ENCODE measurements at regions not wholly inside any gene's neighbourhood (a gene's known extent, or its start where the extent isn't known, plus 50 kb on each side); places are given as distances from the start of the nearest gene placed in this dataset.

DNA sequence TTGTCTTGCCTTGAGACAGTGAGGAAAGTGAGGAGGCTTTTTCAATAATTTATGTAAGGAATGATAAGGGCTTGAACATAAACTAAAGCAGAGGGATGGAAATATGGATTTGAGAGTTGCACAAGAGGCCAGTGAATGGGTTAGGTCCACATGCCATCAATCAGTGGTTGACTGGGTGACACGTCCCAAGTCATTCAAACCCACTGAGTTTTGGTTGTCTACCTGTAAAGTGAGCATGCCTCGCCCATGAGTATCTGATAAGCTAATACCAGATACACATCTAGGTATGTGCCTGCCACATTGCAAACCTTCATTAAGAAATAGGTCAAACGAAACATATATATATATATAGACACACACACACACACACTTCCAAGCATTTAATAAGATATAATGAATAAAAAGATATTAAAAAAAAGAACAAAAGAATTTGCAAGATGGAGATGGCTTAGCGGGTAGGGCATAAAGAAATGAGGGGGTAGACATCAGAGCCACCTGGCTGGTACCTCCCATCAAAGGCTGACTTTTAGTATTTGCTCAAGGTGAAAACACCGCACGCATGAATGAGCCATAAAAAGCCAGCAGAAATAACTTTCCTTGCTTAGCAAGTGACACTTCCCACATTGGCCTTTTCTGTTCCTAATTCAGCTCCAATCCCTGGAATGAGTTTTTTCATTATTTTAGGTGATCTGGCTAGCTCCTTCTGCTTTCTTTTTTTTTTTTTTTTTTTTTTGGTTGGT, 109.1 kb upstream of the GGTLC1 start:
- DNase-seq = no peak

DNA sequence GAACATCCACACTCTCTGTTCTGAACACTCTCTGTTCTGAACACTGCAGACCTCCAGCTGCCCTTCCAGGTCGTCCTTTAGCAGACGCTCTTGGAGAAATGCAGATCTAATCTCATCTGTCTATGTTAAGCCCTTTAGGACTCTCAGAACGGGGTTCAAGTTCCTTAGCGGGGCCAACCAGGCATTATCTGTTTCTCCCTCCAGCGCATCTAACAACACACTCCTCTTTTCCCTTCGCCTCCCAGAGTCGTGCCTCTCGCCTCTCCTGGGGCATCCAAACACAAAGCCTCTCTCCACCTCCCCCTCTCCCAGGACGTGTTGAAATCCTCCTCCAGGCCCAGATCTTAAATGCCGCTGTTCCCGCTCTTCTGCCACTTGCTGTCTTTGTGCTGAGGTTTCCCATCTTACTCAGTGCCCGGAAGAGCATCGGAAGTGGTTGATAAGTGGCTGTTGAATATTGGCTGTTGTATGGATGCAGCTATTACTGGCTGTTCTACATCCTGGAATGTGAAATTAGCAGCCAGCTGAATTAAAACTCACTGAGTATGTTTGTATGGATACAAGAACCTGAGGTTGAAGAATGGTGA, 108.4 kb upstream of the GGTLC1 start:
- no peak for DNase-seq

DNA sequence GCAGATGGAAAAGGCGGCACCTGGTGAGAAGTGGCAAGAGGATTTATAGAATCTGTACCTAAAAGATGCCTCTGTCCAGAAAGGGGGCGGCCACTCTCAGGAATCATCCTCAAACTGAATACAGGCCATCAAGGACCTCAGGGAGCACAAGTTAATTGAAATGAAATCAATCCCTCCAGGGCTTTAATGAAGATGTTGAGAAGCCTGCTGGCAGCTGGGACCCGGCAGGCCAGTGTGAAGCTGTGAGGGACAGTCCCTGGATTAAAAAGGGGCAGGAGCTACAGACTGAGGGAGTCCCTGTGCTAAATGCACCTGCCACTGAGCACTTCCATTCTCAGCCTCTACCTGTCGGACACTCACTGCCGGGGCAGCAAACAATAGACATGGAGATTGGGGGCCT, 107.7 kb upstream of the GGTLC1 start:
- DNase-seq = no peak

DNA sequence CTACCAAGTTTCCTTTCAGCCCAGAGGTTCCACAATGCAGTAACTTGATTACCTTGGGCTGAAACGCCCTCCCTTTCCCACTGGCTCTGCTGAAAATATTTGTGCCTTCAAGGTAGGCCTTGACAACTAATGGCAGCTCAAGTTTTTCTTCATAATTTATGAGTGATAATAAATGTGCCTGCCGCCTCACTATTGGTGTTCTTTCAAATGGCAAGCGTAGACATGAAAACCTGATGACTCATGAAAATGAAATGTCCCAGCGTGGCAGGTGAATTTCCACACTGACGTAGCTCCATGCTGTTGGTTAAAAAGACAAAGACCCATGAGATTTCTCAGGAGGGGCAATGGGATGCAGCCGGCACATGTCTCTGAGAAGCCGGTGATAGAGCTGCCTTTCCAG, 107.2 kb upstream of the GGTLC1 start:
- no peak for DNase-seq

DNA sequence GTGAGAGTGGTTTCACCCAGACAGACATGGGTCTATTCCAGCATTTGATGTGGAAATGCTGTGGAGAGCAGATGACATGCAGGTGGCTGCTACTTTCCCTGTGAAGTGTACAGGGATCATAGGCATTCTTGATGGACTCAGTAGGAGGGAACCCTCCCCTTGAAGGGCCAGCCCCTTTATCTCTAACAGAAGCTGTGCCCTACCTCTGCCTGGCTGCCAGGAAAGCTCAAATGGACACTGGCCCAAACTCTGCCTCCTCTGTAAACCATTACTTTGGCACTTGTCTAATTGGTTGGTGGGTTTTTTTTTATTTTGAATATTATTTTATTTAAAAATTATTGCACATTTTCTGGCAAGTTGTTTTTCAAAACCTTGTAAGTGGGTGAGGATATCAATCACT, 106.7 kb upstream of the GGTLC1 start:
- DNase-seq = no peak

DNA sequence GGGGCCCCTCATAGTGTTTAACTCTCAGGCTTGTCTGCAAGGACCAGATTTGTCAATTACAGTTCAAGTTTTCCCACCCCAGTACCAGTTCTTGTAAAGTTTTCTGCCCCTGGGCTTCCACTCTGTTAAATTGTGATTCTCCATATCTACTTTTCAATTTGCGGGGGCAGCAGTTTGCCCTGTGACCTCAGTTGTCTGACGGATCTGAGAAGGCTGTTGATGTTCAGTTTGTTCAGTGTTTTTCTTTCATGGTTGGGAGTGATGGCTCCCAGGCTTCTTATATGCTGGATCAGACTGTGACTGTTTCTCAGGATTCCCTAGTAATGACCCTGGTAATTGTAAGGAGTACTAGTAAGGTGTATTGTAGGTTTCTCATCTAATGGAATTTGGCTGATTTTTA, 101.0 kb upstream of the GGTLC1 start:
- no peak for DNase-seq

DNA sequence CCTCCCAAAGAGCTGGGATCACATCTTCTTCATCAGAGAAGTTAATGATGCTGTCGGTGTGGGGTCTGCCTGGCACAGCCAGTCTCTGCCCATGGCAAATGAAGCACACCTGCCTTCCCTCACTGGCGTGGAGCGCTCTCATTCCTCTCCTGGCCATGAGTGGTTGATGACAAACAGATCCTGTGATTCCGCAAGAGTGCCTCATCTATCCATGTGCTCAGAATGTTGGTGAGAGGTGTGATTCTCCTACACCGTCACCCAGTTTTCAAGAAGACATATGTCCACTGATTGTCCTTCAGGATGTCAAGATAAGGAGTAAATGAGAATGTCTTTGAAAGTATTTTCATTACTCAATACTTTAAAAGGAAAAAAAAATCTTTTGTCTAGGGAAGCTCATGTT, 97.5 kb upstream of the GGTLC1 start:
- no peak for DNase-seq

DNA sequence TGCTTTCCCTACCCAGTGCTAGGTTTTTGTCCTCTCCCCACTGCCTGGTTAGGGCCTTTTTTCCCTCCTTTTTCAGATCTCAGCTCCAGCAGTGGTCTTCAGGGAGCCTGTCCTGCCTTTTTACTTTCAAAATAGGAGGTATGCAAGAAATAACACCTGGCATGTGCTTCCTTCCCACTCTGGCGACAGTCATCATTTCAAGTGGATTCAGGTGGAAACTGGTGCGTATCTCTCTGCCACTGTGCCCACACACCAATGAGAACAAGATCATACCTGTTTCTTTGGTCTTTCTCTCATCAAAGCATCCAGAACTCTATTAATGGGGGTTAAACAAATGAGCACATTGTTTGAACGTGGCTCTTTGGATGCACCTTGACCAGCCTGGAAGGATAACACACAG, 95.7 kb upstream of the GGTLC1 start:
- DNase-seq = no peak

DNA sequence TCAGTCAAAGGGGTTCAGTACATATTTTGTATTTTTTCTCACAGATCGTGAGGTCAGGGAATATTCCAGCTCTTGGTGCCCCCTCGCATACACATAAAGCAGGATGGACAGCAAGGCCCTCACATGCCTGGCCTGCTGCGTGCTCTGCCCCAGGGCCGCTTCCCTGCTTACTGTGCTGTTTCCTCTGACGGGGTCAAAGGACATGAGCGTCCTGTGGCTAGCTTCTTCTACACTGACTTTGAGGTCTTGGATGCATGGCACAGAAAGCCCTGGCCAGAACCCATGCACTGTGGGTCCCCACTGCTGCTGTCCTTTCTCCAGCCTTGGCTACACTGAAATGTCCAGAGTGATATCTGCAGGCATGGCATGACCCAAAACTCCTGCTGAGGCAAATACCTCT, 92.5 kb upstream of the GGTLC1 start:
- no peak for DNase-seq

DNA sequence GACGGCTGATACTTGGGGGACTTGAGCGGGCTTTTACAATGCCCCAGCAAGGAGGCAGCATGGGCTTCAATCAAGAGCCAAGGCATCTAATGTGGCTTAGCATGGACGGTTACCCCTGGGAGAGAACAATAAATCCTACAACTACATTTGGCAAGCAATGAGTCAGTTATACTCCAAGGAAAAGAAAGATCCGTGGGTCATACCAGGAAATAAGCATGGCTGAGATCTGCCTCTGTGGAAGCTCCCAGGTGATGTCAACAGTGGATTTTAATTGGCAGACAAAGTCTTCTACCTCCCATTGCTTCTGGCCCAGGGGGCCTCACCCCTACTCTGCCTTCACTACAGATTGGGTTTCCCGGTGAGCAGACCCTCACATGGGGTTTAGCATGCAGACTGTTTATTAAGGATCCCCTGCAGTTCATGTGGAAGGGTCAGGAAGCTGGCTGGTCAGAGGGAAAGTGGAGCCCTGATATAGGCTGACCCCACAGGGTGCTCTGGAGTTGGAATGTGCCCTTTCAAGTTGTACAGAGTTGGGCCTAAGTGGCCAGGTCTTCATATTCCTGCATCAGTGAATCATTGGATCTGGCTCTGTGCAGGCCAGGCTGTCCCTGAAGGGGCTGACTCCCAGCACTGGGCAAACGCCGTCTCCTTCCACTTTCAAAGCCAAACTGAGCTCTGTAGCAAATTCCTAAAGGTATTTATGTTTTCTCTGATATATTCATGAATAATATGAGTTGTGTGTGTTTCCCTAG, 91.3 kb upstream of the GGTLC1 start:
- DNase-seq = no peak

DNA sequence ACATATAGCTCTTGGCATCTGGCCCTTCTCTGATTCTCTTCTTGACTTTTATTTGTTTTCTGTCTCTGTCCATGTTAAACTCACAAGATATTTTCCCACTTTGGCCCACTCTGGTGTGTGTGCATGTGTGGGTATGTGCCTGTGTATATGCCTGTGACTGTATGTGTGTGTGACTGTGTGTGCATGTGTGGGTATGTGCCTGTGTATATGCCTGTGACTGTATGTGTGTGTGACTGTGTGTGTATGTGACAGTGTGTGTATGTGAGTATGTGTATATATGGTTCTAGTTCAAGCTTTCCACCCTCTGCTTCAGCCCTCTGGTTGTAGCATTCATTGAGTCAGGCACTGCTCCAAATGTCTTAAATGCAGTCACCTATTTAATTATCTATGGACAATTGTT, 88.6 kb upstream of the GGTLC1 start:
- no peak for DNase-seq

DNA sequence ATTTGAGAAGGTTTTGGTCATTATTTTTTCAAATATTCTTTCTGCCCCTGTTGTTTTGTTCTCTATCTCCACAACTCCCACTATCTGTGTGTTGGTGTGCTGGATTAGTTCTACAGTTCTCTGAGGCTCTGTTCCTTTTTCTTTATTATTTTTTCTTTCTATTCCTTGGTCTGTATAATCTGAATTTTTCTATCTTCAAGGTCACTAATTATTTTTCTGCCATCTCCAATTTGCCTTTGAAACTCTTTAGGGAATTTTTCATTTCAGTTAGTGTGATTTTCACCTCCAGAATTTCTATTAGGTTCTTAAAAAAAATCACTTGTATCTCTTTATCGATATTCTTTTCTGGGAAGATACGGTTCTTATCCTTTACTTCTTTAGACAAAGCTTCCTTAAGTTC, 82.1 kb upstream of the GGTLC1 start:
- no peak for DNase-seq

DNA sequence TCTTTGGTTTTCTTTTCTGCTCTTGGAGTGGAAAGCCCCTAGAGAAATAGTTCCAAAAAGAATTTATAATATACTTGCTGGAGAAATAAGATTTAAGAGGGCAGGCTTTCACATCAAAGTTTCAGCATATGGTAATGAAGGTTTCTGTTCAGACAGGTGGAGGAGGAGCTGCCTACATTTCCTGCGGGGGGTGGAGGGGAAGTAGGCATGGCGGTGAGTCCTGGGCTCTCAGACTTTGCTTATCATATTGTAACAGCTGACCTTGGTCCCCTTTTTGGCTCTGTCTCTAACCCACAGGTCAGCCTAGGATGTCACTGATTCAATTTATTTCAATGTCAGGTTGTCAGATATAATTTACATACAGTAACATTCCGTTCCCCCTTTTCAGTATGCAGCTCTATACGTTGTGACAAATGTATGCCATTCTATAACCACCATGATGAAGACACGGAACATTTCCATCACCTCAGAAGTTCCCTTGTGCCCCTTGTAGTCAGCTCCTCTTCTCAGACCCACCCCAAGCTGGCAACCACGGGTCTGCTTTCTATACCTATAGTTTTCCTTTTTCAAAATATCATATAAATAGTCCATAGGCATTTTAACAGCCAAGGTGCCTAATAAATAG, 77.6 kb upstream of the GGTLC1 start:
- peak; percentile 31 for DNase-seq

DNA sequence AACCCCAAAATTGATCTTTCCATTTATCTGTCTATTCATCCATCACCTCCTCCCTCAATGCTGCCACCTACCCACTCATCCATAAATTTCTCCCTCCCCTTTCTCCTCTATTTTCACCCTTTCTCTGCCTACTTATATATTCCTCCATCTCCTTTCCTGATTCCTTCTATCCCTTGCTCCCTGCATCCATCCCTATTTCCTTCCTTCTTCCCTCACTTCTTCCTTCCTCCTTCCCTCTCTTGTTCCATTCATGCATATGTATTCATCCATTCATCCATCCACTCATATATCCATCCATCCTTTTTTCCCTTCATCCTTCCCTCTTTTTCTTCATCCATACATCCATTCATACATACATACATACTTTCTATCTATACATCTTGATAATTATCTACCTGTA, 76.3 kb upstream of the GGTLC1 start:
- DNase-seq = no peak

DNA sequence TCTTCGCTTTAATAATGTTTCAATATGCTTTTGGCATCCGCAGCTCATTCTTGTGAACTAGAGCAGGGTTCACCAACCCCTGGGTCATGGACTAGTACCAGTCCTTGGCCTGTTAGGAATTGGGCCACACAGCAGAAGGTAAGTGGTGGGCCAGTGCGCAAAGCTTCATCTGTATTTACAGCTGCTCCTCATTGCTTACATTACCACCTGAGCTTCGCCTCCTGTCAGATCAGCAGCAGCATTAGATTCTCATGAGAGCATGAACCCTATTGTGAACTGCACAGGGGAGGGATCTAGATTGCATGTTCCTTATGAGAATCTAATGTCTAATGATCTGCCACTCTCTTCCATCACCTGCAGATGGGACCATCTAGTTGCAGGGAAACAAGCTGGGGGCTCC, 75.5 kb upstream of the GGTLC1 start:
- DNase-seq = no peak

DNA sequence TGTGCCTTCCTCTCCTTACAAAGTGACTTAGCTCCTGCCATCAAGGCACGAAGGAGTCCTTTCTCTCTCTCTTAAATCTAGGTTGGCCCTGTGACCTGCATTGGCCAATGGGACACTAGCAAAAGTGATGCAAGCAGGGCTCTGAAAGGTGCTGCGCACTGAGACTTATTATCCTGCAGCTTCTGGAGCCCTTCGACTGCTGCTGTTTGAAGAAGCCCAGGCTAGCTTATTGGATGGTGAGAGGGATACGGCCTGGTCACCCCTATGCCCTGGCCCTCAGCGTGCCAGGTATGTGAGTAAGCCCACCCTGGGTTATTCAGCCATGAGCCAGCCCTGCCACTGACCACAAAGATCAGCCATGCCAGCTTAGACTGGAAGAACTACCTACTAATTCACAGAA, 74.5 kb upstream of the GGTLC1 start:
- no peak for DNase-seq

DNA sequence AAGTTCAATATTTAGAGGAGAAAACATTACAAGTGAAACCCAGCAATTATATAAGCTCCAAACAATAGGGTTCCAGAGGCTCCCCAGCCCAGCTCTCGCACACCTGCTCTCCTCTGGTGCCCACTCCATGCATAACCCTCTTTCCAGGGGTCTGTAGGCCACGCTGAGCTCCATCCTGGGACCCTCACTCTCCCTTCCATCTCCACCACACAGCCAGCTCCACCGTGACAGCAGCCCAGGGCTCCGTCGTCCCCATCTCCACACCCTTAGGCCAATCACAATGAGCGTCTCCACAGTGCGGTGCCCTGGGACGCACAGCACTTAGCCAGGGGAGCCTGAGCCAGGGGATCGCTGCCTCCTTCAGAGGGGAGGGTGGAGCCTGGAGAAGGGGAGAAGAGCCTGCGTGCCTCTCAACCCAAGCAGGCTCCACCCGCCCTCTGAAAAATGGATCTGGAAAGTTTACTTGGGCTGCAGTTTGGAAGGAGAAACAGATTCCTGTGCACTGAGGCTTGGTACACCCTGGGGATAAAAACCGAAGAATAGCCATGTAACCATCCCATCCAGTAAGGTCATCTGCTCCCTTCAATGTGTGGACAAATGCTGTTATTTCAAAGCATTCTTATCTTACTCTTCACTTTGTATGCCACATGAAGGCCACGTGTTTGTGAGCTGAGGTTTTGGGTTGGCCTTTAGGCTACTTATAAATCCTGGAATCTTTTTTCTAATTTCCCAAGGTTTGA, 72.4 kb upstream of the GGTLC1 start:
- DNase-seq = no peak

DNA sequence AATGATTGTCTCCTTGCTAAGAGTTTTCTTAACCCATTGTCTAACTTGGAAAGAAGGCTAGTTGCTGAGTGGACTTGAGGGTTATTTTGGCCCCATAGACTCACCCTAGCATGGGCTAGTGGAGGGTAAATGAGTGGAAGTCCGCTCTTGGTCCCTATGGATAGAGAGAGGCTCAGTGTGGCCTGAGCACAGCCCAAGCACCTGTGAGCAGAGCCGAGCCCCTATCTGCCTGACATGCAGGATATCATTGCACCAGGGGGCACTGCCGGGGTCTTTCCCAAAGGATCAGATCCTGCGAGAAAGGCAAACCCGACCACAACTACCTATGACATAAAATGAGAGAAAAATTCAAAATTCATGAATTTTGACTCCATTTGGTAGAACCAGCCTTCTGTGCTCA, 70.6 kb upstream of the GGTLC1 start:
- DNase-seq = no peak

DNA sequence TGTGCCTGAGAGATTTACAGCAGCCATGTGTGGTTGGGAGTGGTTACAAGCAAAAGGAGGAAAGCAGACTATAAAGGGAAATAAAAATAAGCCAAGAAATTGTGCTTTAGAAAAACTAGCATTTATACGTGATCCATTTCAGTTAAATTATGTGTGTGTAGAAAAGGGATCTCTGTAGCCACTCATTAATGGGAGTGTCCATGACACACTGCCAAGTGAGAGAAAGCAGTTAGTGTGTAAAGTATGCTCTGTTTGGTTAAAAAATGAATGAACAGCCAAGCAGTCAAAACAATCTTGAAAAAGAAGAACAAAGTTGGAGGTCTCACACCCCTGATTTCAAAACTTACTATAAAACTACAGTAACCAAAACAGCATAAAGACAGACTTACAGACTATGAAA, 67.9 kb upstream of the GGTLC1 start:
- DNase-seq = no peak

DNA sequence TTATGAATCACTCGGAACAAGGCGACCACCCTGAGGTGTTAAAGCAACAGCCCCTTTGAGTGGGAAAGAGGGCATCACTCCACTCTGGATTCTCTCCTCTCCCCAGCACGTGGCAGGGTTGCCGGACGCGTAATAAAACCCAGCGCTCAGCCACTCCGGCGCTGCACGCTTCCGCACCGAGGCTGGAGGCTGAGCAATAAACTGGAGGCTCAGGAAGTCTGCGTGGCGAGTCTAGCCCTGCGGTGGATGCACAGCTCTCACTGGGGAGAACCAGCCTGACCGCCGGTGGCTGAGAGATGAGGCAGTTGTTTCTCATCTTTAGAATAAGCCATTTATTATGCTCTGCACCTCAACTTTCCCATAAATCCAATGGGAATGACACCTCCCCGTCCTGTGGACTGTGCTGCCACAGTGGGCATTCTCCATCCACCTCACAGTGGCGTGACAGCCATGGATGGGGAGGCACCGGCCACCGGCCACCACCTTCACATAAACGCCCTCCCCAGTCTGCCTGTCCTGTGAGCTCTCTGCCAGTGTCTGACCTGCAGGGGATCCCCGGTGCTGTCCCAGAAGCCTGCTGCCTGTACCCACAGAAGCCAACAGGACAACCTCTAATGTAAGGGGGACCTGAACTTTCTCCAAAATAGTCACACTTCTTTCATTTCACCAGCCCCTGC, 64.2 kb upstream of the GGTLC1 start:
- DNase-seq = no peak

DNA sequence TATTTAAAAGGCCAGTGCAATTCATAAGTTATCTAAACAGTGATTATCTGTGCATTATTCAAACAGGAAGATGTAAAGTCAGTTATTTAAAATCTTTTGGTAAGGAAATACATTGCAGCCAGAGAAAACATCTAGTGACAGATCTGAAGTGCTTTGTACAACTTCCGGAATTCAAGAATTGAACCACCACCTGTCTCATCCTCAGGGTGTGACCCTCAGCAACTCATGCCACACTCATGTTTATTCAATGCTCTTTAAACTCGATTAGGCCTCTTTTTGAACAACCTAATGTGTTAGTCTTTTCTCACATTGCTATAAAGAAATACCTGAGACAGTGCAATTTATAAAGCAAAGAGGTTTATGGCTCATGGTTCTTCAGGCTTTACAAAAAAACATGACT, 62.6 kb upstream of the GGTLC1 start:
- DNase-seq = peak; percentile 18

DNA sequence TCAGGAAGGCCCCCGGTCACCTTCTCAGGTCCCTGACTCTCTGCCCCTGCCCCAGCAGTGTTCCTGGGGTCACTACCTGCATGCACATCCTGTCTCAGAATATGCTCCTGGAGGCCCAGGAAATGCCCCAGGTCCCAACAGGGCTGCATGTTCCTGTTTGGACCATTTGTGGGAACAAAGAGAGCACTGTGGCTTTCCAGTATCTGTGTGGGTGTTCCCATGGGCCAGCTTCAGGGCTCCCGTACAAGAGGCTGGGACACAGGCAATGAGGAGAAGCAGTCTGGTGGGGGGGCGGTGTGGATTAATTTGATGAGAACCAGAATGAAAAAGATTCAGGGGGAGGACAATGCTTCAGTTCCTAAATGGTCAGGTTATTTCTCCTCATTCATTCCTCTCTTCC, 61.5 kb upstream of the GGTLC1 start:
- DNase-seq = no peak

DNA sequence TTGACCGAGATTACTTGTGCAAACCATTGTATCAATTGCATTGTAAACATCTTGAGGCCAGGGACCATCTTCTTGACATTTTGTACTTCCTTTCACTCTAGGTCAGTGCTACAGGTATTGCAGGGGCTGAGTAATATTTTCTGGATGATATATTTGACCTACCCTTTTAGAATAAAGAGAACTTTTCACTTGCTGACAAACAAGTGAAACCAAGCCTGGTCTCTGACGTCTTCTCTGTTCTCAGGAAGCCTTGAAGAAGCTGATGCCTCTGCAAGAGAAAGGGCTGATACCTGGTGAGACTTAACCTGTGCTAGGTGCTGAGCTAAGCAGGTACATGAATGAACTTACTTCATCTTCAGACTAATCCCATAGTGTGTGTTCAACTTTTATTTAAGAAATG, 60.5 kb upstream of the GGTLC1 start:
- DNase-seq = no peak
